ENCODE measurements at regions not wholly inside any gene's neighbourhood (a gene's known extent, or its start where the extent isn't known, plus 50 kb on each side); places are given as distances from the start of the nearest gene placed in this dataset.
A peak's percentile ranks its signal among the peaks of the same experiment; 100 is the strongest.

DNA sequence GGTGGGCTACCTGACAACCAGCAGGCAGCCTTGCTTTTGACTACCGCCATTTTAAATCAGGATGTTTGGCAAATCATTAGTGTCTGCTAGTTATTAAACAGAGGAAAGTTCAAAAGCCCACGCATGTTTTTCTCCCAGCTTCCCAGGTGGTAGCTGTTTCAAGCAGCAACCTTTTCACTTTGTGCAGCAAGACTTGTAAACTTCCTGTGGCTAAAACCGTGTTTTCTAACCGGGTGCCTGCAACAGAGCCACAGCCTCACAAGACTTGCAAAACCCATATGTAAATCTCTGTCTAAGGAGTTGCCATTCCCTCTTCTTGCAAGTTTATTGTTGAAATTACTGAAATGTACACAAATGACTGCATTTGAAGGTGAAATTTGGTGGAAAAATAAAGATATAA, 633.1 kb downstream of the BCL11A start:
- no peak for DNase-seq (ENCODE audit: low read depth)

DNA sequence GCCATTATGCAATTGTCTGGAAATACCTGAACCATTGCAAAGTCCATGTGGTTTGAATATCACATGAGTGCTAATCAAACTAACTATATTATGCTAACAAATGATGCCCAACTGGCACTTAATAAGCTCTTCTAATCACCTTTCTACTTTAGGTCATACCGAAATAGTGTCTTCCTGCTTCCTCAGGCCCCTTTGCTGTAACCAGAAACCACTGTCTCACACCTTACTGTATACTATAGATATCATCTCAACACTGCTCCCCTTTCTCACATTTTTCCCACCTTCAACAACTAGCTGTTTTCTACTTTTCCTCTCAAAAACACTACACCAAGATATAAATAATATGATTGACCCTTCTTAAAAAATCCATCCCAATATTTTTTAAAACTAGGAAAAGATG, 633.9 kb downstream of the BCL11A start:
- no peak for DNase-seq (ENCODE audit: low read depth)

DNA sequence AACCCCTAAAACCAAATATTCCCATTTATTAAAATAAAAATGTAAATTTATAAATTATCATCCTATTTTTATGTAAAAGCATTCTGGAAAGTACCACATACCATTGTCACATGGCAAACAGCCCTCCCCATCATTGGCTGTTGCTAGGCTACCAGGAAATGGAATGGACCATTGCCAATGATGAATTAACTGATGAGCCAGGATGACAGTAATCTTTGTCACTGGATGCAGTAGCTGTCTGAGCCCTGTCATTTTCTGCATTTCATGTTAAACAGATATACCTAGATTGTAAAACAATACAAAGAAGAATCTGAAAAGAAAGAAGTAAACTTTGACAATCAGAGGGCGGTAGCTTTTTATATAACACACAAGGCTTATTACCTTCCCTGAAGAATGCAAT, 641.4 kb downstream of the BCL11A start:
- peak; percentile 1 for DNase-seq (ENCODE audit: low read depth)

DNA sequence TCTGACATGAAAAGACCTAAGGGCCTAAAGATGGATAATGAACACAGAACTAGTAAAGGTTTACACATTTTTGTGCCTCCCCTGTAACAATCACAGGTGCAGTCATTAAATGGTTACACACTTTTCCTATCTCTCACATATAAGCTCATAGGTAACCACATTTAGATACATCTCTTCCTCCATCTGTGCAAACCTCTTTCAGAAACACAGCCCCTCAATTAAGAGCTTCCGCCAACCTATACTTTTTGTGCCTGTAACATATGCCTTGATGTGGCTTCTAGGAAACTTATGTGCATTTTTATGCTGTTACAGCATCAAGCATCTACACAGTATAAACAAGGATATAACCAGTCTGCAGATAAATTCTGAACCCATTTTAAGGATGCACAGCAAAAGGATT, 643.3 kb downstream of the BCL11A start:
- no peak for DNase-seq (ENCODE audit: low read depth)

DNA sequence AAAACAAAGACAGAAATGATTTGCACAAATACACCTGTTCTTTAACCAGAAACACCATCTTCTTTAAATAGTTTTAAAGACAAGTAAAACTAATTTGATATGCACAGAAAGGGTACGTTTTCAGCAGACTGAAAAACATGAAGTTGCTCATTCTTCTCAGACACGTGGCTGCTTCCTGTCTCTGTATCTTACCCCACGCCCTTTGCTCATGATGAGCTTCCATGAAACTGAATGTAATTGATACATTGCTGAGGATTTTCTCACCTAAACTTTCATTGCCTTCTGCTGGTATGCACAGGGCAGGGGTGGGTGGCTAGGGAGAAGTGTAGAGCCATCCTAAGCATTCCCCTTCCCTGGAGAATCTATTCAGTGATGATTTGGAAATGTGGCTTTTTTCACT, 644.3 kb downstream of the BCL11A start:
- DNase-seq (ENCODE audit: low read depth) = no peak

DNA sequence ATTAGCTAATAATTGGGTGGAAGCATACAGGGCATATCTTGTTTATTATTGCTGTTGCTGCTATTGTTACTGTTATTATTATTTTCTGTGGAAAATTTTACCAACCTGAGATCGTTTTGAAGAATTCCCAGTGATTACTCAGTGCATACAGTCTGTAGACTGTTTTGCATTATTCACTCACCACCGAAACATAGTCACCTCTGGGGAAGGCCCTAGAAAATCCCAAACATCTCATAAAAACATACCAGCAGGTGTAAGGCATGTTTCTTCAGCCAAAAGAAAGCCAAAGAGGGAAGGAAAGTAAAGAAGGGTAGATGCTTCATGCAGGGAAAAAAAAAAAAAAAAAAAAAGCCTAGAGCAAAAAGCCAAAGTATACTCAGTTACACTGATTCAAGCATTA, 647.7 kb downstream of the BCL11A start:
- DNase-seq (ENCODE audit: low read depth) = no peak

DNA sequence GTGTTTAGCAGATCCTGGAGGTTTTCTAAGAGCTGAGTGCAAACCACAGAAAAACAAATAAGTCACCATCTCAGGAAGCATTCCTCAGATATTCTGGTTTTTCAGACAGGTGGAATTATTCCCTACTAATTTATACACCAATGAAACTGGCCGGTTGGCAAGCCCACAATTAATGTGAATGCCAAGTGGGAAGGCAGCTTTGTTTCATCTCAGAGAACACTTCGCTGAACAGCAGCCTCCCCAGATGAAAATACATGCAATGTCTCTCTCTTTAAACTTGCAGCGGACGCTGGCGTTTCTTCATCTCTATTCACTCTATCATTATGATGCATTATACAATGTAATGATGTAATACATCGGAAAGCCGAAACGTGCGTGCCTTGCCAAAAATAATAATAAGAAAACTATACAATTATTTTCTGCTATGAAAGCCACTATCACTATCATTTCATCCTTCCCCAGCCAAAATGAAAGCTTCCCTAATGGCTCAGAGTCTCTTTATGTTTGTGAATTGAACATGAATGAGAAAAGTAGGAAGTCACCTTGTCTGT, 649.4 kb downstream of the BCL11A start:
- DNase-seq (ENCODE audit: low read depth) = no peak

DNA sequence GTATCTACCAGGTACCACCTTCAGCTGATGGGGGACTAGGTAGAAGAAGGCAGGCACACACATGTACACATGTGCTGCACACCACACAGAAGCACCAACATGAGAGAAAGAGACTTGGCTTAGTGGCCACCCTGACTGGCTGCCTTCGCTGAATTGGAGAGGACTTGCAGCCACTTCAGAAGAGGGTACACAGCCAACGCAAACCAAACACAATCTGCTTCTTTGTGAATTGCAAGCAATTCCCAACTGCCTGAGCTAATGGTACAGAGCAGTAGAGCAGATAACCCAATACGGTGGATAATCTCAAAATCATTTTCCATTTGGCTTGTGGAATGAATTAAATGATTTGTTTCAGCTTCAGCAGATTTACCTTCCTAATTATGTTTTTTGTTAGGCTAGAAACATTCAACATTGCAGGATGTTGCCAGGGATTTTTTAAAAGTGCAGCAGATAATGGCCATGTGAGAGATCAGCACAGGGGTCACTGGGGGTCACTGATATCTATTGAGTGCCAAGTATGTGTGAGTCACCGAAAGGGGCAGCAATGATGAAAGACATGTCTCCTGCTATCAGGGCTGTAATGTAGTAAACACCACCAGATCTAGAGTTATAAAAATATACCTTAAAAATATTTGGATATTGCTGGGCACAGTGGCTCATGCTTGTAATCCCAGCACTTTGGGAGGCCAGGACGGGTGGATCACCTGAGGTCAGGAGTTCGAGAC, 652.6 kb downstream of the BCL11A start:
- no peak for DNase-seq (ENCODE audit: low read depth)

DNA sequence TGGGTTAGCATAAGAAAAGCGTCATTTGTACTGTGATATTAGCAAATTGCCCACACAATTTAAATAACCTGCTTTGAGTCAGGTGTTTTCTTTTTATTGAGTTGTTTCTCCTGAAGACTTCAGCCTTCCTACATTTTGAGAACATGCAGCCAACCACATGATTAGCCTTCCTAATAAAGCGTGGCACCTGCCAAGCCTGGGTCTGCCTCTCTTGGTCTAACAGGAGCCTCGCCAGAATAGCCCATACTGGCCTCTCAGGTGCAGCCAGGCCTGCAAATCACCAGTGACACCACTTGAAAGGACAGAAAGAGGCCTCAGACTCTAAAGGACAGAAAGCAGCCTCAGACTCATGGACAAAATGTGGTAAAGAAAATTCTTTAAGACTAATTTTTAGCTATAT, 653.8 kb downstream of the BCL11A start:
- DNase-seq (ENCODE audit: low read depth) = no peak

DNA sequence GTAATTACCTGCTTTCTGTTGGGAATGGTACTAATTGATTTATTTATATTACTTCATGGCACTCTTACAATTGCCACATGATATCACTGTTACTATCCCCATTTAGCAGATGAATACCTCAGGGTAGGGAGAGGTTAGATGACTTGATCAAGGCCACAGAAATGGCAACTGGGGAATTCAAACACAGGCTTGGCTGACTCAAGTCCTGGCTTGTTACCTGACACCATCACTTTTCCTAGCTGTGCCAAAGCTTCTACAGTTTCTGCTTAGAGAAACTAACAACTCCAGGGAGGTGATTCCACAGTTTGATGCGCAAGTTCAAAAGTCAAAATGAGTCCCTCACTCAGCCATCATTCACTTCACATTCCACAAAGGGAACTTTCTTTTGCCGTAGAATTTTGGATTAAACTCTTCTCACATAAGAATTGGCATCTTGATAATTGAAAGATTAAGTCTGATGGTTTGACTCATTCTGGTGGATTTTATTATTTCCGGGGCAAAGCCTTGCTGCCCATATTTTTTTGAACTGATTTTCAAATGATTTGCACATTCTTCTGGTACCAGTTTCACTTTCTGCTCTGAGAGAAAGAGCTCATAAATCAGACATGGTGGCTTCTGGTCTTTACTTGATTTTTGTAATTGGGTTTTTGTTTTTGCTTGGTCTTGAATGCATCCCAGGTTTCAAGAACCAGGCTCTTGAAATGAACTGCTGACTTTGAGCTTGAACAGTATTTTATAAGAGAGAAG, 656.8 kb downstream of the BCL11A start:
- DNase-seq (ENCODE audit: low read depth) = no peak

DNA sequence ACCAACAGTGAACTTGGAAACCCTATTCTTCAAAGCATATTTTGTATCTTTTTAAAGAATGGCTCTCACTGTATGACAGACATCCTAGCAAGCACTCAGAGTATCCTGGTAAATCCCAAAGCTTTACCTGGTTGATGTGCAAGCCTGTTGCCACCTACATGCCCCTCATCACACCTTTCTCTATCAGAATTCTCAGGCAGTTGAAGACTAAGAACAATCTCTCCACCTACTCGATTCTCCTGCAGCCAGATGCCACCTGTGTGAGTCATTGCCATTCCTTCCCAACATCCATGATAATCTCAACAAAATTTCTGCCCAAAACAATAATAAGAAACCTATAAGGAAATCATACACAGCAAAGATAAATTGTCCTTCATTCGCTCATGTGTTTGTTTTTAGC, 659.8 kb downstream of the BCL11A start:
- no peak for DNase-seq (ENCODE audit: low read depth)

DNA sequence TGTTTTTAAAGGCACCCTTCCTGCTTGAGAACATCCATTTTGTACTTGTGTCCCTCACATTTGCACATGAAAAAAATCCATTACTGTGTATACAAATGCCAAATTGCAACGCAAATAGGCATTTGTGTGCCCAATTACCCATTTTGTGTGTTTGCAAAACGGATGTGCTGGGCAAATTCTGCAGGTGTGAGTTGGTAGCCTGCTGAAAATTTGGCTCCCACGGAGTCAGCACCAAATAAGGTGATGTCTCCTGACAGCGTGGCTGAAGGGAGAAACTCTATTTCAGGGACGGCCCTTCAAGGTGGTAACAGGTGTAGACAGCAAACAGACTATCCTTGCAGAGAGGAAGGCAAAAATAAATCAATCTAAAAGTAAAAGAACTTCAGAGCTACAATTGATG, 661.1 kb downstream of the BCL11A start:
- no peak for DNase-seq (ENCODE audit: low read depth)

DNA sequence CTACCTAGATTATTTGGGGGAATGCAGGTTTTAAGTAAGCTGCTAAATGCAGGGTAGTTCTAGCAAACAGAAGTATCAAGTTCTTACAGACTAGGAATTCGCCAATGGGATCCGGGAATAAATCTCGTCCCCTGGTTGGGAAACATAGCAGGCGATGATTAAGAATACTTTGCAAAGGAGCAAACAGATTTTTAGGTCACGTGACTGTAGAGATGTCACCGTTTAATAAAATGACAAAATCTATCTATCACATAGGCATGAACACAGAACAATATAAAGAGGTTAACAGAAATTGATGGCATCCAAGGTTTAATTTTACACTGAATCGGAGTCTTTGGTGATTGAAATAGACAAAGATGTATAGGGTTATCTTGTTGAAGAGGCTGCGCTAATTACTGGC, 664.1 kb downstream of the BCL11A start:
- DNase-seq (ENCODE audit: low read depth) = no peak

DNA sequence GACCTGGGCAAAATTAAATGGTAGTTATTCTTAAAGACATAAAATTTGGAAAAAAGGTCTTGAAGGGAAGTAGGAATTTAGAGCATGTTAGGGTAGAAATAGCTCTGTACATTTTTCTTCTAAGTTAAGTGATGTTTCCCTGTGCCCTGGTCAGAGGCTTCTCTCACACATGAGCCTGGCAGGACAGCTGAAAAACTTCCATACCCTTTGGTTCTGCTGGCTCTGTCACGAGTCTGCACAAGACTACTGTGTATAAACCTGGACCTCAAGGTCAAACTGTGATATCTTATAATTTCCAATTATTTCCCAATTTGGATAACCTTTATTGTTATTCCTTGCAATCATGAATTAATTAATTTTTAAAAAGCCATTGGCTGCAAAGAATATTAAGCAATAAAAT, 664.7 kb downstream of the BCL11A start:
- DNase-seq (ENCODE audit: low read depth) = no peak

DNA sequence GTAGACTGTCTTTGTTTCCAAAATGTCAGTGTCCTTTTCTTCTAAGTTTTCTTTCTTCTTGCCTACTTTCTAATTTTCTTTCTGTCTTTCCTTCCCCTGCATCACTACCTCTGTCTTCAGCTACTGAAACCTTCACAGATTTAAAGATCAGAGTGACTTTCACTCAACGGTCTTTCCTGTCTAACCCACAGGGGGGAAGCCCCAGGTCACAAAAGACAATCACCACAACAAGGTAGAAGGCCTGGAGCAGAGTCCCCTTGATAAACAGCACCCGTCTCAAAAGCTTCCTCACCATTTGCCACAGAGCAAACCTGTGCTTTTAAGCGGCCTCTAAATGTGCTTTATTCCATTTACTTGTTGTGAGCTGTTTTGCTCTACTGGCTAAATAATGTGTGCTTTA, 665.4 kb downstream of the BCL11A start:
- no peak for DNase-seq (ENCODE audit: low read depth)

DNA sequence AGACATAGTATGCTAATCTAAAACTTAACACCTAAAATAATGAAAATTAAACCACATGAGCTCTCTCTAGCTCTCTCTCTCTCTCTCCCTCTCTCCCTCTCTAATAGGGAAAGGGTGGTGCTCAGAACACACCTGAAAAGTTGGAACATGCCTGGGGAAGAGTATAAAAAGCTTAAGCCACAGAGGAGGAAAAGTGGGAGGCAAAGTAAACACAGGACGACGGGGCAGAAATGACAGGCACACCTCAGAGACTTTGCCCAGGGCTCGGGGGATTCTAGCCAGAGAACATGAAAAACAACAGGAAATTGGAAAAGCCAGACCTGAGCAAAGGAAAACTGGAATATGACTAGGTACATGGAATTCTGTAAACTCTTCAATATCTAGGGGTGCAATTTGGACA, 666.1 kb downstream of the BCL11A start:
- DNase-seq (ENCODE audit: low read depth) = no peak

DNA sequence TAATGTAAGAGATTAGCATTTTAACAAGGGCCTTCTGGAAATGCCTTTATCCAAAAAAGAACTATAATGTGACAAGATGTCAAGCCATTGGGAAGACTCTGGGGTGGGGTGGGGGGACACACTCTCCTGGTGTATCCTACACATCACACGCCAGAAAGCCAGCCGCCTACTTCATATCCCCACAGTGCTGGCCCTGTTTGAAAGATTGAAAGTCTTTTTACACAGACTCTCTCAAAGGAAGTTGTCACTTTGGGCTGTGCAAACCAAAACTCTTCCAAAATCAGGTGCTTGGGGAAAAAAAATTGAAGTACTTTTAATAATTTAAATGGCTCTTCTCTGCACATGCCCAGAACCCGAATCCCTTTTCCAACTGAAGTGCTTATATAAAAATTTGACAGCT, 666.7 kb downstream of the BCL11A start:
- DNase-seq (ENCODE audit: low read depth) = no peak

DNA sequence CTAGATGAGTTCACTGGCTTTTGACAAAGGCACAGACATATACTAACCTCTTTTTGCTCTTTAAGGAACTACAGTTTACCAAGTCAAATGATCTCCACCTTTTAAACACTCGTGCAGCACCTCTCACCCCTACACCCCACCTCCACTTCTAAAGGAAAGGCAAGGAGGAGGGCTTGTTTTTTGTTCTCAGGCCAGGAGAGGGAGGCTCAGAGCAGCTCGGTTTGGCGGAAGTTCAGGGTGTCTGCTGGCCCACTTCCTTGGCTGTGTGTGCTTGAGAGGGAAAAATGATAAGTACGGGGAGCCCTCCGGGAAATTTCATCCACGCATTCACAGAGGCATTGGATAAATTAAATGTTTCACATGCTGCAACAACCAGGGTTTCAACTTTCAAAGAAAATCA, 667.9 kb downstream of the BCL11A start:
- DNase-seq (ENCODE audit: low read depth) = peak; percentile 1

DNA sequence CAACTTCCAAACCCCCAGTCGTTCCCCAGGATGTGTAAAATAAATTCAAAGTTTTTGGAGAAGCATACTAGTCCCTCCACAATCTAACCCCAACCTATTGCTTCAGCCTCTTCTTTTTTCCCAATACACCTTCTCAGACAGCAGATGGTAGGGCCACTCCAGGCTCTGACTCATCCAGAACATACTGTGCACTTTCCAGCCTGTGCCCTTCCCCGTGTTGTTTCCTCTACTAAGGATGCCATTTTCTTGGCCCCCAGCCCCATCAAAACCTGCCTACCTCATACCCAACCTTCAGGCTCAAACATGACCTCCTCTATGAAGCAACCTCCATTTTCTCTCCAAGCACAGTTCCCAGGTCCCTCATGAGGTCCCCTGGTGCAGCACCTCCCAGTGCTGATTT, 669.3 kb downstream of the BCL11A start:
- DNase-seq (ENCODE audit: low read depth) = no peak

DNA sequence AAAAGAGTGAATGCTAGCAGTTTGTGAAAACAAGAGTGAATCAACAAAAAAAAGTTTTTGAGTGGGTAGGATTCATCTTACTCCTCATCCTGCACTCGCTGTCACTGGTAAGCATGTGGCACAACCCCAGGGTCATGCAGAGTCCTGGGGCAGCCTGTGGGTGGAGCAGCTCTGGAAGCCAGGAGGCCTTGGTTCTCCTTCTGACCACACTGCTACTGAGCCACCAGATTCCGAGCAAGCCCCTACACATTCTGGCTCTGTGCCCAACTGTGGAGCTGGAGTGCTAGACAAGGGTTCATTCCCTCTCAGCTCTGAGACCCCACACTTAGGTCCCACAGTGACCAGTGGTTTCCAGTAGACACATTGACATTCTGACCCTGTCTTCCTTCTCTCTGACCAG, 670.6 kb downstream of the BCL11A start:
- DNase-seq (ENCODE audit: low read depth) = no peak

DNA sequence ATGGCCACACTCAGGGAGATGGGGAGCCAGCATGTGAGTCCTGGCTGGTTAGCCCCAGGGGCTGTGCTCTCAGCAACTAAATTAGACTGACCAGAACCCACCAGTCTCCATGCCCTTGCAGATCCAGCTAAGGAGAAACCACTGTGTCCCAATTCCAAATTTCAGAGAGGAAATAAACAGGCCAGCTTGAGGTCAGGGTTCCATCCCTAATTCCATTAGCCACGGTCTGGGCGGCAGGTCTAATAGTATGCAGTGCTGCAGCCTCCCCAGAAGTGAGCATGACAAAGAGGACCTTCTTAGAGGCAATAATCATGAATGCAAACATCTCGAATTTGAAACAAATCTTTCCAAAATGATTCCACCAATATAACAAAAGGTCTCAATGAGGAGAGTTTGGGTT, 671.2 kb downstream of the BCL11A start:
- no peak for DNase-seq (ENCODE audit: low read depth)

DNA sequence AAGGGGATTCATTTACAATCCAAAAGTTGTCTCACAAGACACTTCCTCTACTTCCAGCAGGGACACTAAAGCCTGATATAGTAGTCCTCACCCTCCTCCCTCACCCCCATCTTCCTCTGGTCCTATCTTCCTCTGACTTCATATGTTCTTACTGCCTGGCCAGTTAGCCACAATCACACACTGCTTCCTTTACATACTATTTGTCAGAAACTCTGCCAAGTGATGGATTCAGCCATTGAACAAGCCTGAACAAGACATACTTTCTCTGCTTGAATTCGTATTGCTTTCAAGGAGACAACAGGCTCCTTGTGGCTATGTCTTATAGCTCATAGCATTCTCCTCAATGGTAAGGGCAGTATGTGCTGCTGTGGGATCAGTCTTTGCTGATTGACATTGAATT, 672.2 kb downstream of the BCL11A start:
- no peak for DNase-seq (ENCODE audit: low read depth)

DNA sequence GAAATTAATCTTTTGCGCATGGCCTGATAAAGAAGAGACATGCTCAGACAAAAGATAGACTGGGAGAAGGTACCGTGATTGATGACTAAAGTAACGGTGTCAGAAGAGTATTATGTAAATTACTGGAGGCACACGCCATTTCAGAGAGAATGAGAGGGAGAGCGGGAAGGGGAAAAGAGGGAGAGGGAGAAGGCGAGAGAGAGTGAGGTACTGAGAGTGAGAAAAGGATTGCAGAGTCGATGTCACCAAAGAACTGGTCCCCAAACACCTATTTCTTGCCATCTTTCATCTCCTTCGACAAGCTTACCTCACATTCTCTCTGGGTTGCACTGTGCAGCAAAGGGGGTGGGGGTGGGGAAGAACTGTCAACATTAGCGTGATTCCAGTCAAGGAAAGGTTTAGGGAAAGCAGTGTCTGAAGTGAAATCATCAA, 673.7 kb downstream of the BCL11A start:
- no peak for DNase-seq (ENCODE audit: low read depth)

DNA sequence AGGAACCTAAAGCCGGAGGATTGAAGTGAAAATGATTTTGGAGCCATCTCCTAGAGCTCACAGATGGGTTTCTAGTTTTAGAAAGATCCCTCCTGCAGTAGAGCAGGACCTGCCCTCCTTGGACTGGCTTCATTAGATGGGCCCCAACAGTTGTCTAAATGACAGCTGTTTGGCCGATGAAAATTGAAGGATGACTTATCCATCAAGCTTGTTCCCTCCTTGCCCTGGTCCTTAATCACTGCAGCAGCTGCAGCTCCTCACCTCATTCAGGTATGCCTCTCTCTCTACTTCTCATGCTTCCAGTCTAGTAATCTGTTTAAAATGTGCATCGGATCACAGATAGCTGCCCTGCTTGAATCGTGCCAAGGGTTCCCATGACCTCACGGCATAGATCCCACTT, 677.6 kb downstream of the BCL11A start:
- no peak for DNase-seq (ENCODE audit: low read depth)
